ENCODE measurements at regions not wholly inside any gene's neighbourhood (a gene's known extent, or its start where the extent isn't known, plus 50 kb on each side); places are given as distances from the start of the nearest gene placed in this dataset.
A peak's percentile ranks its signal among the peaks of the same experiment; 100 is the strongest.

DNA sequence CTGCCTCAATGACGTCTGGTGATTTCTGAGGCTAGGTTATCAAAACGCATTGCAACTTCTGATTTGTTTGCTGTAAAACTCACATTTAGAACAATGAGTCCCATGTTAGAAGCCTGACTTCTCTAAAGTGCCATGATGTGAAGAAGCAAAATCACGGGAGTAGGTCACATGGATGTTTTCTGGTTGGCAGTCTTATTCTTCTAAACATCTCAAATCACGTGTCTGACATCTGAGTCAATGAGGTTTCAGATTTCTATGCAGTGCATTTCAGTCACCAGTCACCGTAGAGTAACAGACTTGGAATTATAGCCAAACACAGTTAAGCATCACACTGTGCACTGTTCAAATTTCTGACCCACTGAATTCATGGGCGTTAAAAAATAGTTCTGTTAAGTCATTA, 482.1 kb downstream of the TMA16 start:
- Mint-ChIP-seq H3K27ac (no peak overlapping the region), H3K4me1 (no peaks in the 10 kb centered on the region), H3K36me3 (ENCODE audit: low read depth) (no peaks in the 10 kb centered on the region), H3K9me3 (ENCODE audit: low read depth) (no peaks in the 10 kb centered on the region), H3K27me3 (no peaks in the 10 kb centered on the region), H3K4me3 (no peak overlapping the region)
- intact Hi-C loops (cut with DNase I, micrococcal nuclease): no loop called here
- ChIA-PET CTCF (no interaction called here), POLR2A (no interaction called here)
- no peak for ATAC-seq
- DNase-seq: no peak

DNA sequence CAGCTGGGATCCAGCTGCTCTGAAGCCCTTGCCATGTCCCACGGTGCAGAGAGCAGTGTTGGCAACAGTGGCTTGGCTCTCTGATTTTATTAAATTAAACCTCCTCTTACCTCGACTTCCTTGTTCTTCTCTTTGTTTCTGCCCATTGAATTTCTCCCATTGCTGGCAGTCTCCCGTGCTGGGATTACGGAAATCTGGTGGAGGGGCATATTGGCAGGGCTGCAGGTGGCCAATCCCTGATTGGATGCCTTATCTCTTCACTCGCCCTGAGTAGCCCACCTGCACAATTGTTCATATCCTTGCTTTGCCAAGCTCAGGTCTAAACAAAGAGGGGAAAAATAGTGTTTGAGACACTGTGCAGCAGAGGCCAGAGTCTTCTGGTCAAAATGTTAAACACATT, 493.9 kb downstream of the TMA16 start:
- intact Hi-C loops (cut with DNase I, micrococcal nuclease): no loop called here
- Mint-ChIP-seq H3K36me3 (ENCODE audit: low read depth) (no peaks in the 10 kb centered on the region), H3K4me3 (no peak overlapping the region), H3K27ac (no peak overlapping the region), H3K27me3 (peaks cover 2% of the 10 kb centered on the region), H3K4me1 (no peaks in the 10 kb centered on the region), H3K9me3 (ENCODE audit: low read depth) (no peaks in the 10 kb centered on the region)
- CTCF ChIA-PET: interaction anchor here (0.7 kb wide), 1 partner anchor 173 kb away, joined by 3 read pairs; no protein-coding TSS in a partner anchor
- DNase-seq: no peak
- ATAC-seq: no peak
- POLR2A ChIA-PET: no interaction called here

DNA sequence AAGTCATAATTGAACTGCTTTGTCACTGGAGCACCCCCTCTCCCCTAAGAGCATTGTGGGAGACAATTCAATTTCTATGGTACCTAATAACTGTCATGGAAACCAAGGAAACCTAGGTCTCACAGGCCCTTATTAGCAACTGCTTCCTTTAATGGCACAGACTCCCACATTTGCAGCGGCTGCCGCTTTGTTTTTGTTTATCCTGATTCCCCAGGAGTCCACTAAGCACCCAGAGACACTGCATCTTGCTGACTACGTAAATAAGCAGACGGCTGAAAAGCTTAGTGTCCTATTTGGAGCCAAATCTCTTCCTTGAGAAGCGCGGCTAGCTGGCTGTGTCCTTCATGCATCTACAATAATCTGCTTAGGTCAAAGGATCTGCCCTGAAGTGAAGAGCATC, 494.4 kb downstream of the TMA16 start:
- POLR2A ChIA-PET: no interaction called here
- ATAC-seq (no peak), DNase-seq (no peak)
- H3K9me3 Mint-ChIP-seq (ENCODE audit: low read depth): no peaks in the 10 kb centered on the region
- H3K36me3 Mint-ChIP-seq (ENCODE audit: low read depth): no peaks in the 10 kb centered on the region
- H3K27ac Mint-ChIP-seq: no peak overlapping the region
- H3K4me1 Mint-ChIP-seq: no peaks in the 10 kb centered on the region
- CTCF ChIA-PET: interaction anchor here (0.7 kb wide), 1 partner anchor 174 kb away, joined by 3 read pairs; no protein-coding TSS in a partner anchor
- H3K4me3 Mint-ChIP-seq: no peak overlapping the region
- peaks cover 2% of the 10 kb centered on the region for H3K27me3 Mint-ChIP-seq
- intact Hi-C loops (cut with DNase I, micrococcal nuclease): no loop called here

DNA sequence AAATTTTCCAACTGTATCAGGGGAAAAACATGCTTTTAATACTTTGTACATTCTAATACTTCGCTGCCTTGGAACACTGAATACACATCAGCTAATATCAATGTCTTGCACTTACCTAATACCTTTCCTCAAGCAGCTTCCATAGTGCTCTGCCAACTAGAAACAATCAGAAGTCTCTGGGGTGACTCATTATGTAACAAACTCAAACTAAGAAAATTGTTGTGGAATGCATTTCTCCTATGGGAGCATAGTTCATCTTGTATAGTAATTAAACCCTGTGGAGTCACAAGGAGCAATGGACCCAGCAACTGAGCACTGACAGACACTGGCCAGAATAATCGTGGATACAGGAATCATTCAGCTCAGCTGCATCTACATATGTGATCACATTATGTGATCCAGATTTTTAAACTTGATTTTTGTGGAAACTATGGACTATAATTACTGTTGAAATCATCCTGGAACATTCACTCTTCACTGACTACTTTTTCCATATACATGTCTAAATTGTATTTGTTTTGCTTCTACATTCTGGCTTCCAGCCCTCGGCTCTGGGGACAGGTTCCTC, 496.9 kb downstream of the TMA16 start:
- H3K36me3 Mint-ChIP-seq (ENCODE audit: low read depth): no peaks in the 10 kb centered on the region
- H3K27ac Mint-ChIP-seq: no peak overlapping the region
- DNase-seq (no peak), ATAC-seq (no peak)
- intact Hi-C loops (cut with DNase I, micrococcal nuclease): no loop called here
- peaks cover 2% of the 10 kb centered on the region for H3K27me3 Mint-ChIP-seq
- no peaks in the 10 kb centered on the region for H3K4me1 Mint-ChIP-seq
- H3K9me3 Mint-ChIP-seq (ENCODE audit: low read depth): no peaks in the 10 kb centered on the region
- ChIA-PET CTCF (interaction anchor here (1.4 kb wide), 1 partner anchor 24 kb away, joined by 3 read pairs; no protein-coding TSS in a partner anchor), POLR2A (no interaction called here)
- H3K4me3 Mint-ChIP-seq: no peak overlapping the region

DNA sequence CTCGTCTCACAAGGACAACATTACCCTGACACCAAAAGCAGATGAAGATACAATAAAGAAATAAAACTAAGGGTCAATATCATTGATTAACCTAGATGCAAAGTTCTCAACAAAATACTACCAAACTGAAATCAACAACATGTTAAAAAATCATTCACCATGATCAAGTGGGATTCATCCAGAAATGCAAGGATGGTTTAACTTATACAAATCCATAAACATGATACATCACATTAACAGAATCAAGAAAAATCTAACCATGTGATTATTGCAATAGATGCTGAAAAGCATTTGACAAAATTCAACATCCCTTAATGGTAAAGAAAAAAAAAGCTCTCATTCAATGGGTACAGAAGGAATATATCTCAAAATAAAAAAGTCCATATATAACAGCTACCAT, 514.9 kb downstream of the TMA16 start:
- intact Hi-C loops (cut with DNase I, micrococcal nuclease): no loop called here
- POLR2A ChIA-PET: no interaction called here
- Mint-ChIP-seq H3K36me3 (ENCODE audit: low read depth) (peaks cover 3% of the 10 kb centered on the region), H3K4me3 (no peak overlapping the region), H3K9me3 (ENCODE audit: low read depth) (peaks cover 12% of the 10 kb centered on the region), H3K27me3 (no peaks in the 10 kb centered on the region), H3K4me1 (peaks cover 20% of the 10 kb centered on the region), H3K27ac (no peak overlapping the region)
- ATAC-seq (no peak), DNase-seq (no peak)
- CTCF ChIA-PET: no interaction called here

DNA sequence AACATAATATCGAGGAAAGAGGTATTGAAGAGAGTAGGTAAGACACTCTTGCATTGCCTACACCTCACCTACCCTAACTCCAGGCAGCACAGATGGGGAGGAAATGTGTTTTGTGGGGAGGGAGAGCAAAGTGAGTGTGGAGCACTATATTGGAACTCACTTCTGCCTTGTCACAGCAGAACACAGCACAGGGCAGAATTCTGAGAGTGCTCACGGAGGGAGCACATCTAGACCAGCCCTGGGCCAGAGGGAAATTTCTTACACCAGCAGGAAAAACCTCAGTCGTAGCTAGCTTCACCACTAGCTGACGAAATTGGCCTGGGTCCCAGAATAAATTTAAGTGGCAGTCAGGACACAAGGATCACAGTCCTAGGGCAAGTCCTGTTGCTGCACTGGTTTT, 517.3 kb downstream of the TMA16 start:
- peaks cover 3% of the 10 kb centered on the region for H3K36me3 Mint-ChIP-seq (ENCODE audit: low read depth)
- ChIA-PET POLR2A (no interaction called here), CTCF (interaction anchor here (0.8 to 3.4 kb wide), 2 partner anchors 140 to 457 kb away, joined by 3 to 16 read pairs; no protein-coding TSS in a partner anchor)
- no peaks in the 10 kb centered on the region for H3K27me3 Mint-ChIP-seq
- intact Hi-C loops (cut with DNase I, micrococcal nuclease): loop anchor here (1.0 to 10.0 kb wide), 6 partner anchors 194 to 527 kb away; no protein-coding TSS in a partner anchor
- peaks cover 7% of the 10 kb centered on the region for H3K9me3 Mint-ChIP-seq (ENCODE audit: low read depth)
- ATAC-seq (no peak), DNase-seq (no peak)
- H3K4me3 Mint-ChIP-seq: no peak overlapping the region
- H3K27ac Mint-ChIP-seq: no peak overlapping the region
- peaks cover 20% of the 10 kb centered on the region for H3K4me1 Mint-ChIP-seq

DNA sequence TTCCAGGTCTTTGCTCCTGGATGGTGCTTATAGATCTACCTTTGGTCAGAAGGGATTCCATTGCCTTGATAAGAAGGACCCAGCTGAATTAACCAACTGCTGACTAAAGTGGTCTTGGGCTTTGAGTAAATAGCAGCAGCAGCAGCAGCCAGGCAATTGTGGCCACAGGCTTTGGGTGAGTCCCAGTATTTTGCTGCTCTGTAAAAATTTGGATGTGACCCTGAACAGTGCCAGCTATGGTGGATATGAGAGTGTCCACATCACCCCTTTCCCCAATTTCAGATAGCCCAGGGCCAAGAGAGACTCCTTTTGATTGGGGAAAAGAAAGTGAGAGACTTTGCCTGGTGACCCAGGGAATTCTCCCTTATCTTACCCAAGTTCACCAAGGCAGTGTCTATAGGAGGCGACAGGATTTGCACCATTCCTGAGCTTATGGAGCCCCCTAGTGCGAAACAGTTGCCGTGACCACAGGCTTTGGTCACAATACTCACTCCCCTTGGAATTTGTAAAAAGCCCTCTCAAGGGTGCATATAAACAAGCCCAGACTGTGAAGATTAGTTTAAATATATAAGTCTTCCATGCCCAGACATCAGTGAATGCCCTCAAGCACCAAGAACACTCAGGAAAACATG, 518.0 kb downstream of the TMA16 start:
- peak; percentile 49 for DNase-seq
- peaks cover 7% of the 10 kb centered on the region for H3K9me3 Mint-ChIP-seq (ENCODE audit: low read depth)
- ATAC-seq: peak; percentile 36
- H3K36me3 Mint-ChIP-seq (ENCODE audit: low read depth): peaks cover 3% of the 10 kb centered on the region
- ChIA-PET CTCF (interaction anchor here (0.8 to 3.4 kb wide), 5 partner anchors 139 to 722 kb away, joined by 3 to 16 read pairs (median 3); no protein-coding TSS in a partner anchor), POLR2A (interaction anchor here (0.6 kb wide), 1 partner anchor 85 kb away, joined by 4 read pairs; no protein-coding TSS in a partner anchor)
- intact Hi-C loops (cut with DNase I, micrococcal nuclease): loop anchor here (1.0 to 10.0 kb wide), 6 partner anchors 195 to 528 kb away; no protein-coding TSS in a partner anchor
- no peak overlapping the region for H3K4me3 Mint-ChIP-seq
- peaks cover 20% of the 10 kb centered on the region for H3K4me1 Mint-ChIP-seq
- H3K27me3 Mint-ChIP-seq: no peaks in the 10 kb centered on the region
- H3K27ac Mint-ChIP-seq: no peak overlapping the region

DNA sequence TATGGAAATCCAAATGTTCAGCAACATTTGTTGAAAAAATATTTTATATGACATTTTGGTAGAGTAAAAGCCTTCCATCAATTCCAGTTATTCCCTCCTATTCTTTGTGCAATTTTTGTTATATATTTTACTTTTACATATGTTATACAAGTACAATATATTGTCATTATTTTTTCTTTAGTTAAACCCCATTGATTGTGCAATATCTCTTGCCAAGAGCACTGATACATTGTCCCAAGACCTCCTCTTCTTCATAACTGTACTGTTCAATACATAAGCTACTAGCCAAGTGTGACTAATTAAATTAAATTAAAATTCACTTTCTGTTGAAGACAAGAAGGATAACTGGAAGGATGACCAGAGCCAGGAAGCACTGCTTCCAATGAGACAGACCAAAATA, 527.5 kb downstream of the TMA16 start:
- DNase-seq (no peak), ATAC-seq (no peak)
- H3K36me3 Mint-ChIP-seq (ENCODE audit: low read depth): no peaks in the 10 kb centered on the region
- CTCF ChIA-PET: no interaction called here
- H3K27me3 Mint-ChIP-seq: no peaks in the 10 kb centered on the region
- no peak overlapping the region for H3K27ac Mint-ChIP-seq
- POLR2A ChIA-PET: interaction anchor here (0.6 kb wide), 1 partner anchor 8 kb away, joined by 4 read pairs; no protein-coding TSS in a partner anchor
- intact Hi-C loops (cut with DNase I, micrococcal nuclease): no loop called here
- no peak overlapping the region for H3K4me3 Mint-ChIP-seq
- peaks cover 9% of the 10 kb centered on the region for H3K9me3 Mint-ChIP-seq (ENCODE audit: low read depth)
- H3K4me1 Mint-ChIP-seq: no peaks in the 10 kb centered on the region

DNA sequence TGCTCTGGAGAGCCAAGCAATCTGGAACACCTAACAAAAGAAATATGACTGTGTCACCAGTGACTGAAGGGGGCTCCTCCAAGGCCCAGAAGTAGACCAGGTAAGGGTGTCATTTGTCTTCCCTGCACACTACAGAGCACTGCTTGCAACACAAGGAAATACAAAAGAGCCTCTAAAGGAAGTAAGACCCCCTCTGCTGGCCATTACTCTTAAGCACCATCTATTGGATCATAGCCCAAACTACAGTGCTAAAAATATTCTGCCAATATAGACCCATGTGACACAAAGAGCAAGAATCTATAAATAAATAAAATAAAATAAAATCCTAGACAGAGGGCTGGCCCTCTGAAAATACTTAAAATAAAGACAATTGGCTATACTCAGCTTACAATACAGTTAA, 528.7 kb downstream of the TMA16 start:
- Mint-ChIP-seq H3K27me3 (no peaks in the 10 kb centered on the region), H3K9me3 (ENCODE audit: low read depth) (peaks cover 9% of the 10 kb centered on the region), H3K4me3 (no peak overlapping the region)

DNA sequence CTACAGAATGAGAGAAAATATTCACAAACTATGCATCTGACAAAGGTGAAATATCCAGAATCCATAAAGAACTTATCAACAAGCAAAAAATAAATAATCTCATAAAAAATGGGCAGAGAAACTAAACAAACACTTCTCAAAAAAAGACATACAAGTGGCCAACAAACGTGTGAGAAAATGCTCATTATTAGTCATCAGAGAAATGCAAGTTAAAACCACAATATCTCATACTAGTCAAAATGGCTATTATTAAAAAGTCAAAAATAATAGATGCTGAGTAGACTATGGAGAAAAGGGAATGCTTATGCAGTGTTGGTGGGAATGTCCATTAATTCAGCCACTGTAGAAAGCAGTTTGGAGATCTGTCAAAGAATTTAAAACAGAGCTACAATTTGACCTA, 533.3 kb downstream of the TMA16 start:
- peaks cover 16% of the 10 kb centered on the region for H3K9me3 Mint-ChIP-seq (ENCODE audit: low read depth)

More for the DNA sequence above, 528.7 kb downstream of the TMA16 start:
- no peaks in the 10 kb centered on the region for H3K36me3 Mint-ChIP-seq (ENCODE audit: low read depth)
- H3K4me1 Mint-ChIP-seq: no peaks in the 10 kb centered on the region
- CTCF ChIA-PET: no interaction called here
- no peak overlapping the region for H3K27ac Mint-ChIP-seq
- ATAC-seq: no peak
- intact Hi-C loops (cut with DNase I, micrococcal nuclease): no loop called here
- no peak for DNase-seq
- POLR2A ChIA-PET: no interaction called here

DNA sequence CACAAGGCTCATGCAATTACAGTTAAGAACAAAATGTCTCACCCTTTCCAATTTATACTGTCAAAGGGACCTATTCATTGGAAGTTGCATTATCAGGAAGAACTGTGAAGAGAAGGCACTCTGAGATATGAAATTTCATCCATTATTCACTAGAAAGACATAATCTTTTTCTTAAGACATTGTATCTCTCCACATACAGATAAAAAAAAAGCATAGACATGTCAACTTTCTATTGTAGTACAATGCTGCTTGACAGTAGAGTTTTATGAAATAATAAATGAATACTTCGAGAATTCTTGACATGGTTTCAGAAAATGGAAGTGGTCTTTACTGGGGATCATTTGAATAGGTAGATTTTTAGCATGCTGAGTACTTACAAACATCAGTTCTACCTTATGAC, 545.0 kb downstream of the TMA16 start:
- no peak for ATAC-seq
- Mint-ChIP-seq H3K4me1 (no peaks in the 10 kb centered on the region), H3K27ac (no peak overlapping the region), H3K36me3 (ENCODE audit: low read depth) (no peaks in the 10 kb centered on the region), H3K4me3 (no peak overlapping the region), H3K27me3 (no peaks in the 10 kb centered on the region), H3K9me3 (ENCODE audit: low read depth) (peaks cover 15% of the 10 kb centered on the region)
- POLR2A ChIA-PET: no interaction called here
- CTCF ChIA-PET: no interaction called here
- DNase-seq: no peak
- intact Hi-C loops (cut with DNase I, micrococcal nuclease): no loop called here

More for the DNA sequence above, 533.3 kb downstream of the TMA16 start:
- ATAC-seq: no peak
- POLR2A ChIA-PET: no interaction called here
- Mint-ChIP-seq H3K36me3 (ENCODE audit: low read depth) (no peaks in the 10 kb centered on the region), H3K27ac (no peak overlapping the region), H3K4me3 (no peak overlapping the region), H3K27me3 (no peaks in the 10 kb centered on the region), H3K4me1 (no peaks in the 10 kb centered on the region)
- DNase-seq: no peak
- intact Hi-C loops (cut with DNase I, micrococcal nuclease): no loop called here
- CTCF ChIA-PET: no interaction called here

DNA sequence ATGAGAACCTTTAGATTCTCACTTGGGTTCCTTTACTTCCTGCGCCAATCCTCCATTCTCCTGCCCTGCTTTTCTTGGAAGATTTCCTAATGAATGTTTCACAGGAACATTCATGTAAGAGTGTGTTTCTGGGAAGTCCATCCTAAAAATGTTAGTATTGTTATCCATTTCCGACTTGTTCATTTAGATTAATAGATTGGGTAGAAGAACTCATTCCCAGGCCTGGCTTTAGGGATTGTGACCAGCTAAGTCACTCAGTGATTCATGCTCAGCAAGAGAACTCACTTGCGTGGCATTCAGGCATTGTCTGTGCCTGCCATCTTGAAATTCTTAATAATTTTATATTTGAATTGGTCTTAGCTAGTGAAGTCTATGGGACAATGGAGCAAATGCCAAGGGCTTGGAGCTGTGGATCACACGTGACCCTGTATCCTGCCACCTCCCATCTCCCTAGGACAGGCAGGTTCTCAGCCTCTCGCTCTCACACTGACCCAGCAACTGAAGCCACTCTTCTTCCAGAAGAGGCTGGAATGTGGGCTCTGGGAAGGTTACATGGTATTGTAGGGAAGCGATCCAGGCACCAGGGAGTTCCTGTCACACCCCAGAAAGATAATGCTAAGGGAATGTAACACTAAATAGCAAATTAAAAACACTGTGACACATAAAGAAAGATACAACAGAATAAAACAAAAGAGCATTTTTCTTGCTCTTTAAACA, 562.1 kb downstream of the TMA16 start:
- H3K4me3 Mint-ChIP-seq: no peak overlapping the region
- no peaks in the 10 kb centered on the region for H3K9me3 Mint-ChIP-seq (ENCODE audit: low read depth)
- POLR2A ChIA-PET: no interaction called here

More for the DNA sequence above, 562.1 kb downstream of the TMA16 start:
- CTCF ChIA-PET: no interaction called here
- H3K27me3 Mint-ChIP-seq: no peaks in the 10 kb centered on the region
- H3K27ac Mint-ChIP-seq: no peak overlapping the region
- intact Hi-C loops (cut with DNase I, micrococcal nuclease): no loop called here
- no peaks in the 10 kb centered on the region for H3K4me1 Mint-ChIP-seq
- no peaks in the 10 kb centered on the region for H3K36me3 Mint-ChIP-seq (ENCODE audit: low read depth)
- ATAC-seq (no peak), DNase-seq (no peak)
